D721Med (cell line): ENCODE measurements at regions not wholly inside any gene's neighbourhood (a gene's known extent, or its start where the extent isn't known, plus 50 kb on each side); places are given as distances from the start of the nearest gene placed in this dataset.

Experiments used
- DNase-seq: peaks from one replicate; pipeline ENCODE4 v3.0.0; 2011; ENCODE audit warnings: low spot score; ENCODE audit not compliant: insufficient read length
- FAIRE-seq: peaks from 2 replicates; lab custom pipeline; 2011; peaks lifted over from hg19 to GRCh38; lab: Jason Lieb, UNC
- TF ChIP-seq, protein P1 (sequence below): IDR thresholded peaks from 2 replicates; pipeline ENCODE4 v1.5.1; 2012; ENCODE audit warnings: mild to moderate bottlenecking, control low read depth; ENCODE audit not compliant: insufficient read depth; ENCODE audit errors: missing control alignments

DNA sequence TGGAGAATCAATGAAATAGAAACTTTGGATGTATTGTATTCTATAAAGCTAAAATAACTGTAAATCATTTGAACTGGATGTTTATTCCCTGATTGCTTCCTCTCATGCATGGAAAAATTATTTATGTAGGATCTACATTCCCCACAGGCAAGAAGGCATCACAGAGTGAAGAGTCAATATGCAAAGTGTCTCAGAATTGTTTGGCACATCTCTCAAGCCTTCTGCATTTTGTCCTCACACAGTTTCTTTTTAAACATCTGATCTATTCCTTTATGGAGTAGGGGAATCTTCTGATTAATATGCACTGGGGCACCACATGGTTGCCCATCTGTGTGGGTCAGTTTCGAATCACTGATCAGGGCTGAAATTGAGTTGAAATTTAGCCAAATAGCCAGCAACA, 465.4 kb downstream of the ZNF804A start:
- FAIRE-seq (no peak), DNase-seq (no peak)
- TF ChIP-seq, protein P1, sequence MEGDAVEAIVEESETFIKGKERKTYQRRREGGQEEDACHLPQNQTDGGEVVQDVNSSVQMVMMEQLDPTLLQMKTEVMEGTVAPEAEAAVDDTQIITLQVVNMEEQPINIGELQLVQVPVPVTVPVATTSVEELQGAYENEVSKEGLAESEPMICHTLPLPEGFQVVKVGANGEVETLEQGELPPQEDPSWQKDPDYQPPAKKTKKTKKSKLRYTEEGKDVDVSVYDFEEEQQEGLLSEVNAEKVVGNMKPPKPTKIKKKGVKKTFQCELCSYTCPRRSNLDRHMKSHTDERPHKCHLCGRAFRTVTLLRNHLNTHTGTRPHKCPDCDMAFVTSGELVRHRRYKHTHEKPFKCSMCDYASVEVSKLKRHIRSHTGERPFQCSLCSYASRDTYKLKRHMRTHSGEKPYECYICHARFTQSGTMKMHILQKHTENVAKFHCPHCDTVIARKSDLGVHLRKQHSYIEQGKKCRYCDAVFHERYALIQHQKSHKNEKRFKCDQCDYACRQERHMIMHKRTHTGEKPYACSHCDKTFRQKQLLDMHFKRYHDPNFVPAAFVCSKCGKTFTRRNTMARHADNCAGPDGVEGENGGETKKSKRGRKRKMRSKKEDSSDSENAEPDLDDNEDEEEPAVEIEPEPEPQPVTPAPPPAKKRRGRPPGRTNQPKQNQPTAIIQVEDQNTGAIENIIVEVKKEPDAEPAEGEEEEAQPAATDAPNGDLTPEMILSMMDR, result no peak

DNA sequence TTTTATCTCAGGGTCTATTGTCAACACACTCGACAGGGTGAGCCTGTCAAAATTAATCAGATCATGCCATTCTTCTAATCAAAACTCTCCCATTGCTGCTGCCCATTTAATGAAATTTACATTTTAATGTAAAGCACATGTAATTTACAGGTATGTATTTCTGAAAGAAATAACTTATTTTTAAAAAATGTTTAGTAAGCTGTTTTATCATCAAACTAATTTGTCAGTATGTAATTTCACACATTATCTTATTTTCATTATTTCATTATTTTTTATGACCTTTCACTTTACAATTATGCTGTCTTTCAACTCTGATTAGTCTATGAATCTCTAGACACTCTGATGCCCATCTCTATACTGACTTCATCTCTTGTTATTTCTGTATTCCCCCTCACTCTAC, 467.8 kb downstream of the ZNF804A start:
- DNase-seq (no peak), FAIRE-seq (no peak)
- TF ChIP-seq, protein P1, result no peak

DNA sequence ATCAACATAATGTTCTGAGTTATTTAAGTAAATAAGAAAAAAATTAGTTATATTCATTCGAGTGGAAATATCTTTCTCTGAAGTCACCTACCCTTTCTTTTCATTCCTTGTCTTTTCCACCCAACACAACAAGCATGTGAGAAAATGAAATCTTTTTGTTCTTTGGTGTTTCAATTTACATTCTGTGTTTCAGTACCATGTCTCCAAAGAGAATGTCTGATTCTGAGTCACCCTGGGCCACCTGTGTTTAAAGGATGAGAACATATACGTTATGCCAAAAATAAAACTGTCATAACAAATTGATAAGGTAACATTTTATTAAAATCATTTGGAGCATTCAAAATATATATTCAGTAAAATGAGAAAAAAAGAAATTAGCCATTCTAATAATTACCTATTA, 470.8 kb downstream of the ZNF804A start:
- DNase-seq (no peak), FAIRE-seq (no peak)
- TF ChIP-seq, protein P1, result no peak

DNA sequence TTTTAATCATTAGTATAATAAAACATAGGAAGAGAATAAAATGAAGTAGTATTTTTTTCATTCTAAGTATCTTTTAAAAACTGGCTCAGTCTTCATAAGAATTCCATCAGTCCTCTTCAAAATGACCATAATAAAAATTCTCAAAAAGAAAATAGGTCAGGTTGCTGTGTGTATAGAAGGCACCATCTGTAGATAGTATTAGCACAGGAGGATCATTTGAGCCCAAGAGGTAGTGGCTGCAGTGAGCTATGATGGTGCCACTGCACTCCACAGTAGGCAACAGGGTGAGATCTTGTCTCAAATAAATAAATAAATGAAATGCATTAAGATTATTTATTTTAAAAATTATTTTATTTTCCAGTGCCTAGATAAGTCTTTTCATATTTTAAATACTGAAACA, 475.8 kb downstream of the ZNF804A start:
- TF ChIP-seq, protein P1, result no peak
- FAIRE-seq, result no peak
- DNase-seq, result no peak

DNA sequence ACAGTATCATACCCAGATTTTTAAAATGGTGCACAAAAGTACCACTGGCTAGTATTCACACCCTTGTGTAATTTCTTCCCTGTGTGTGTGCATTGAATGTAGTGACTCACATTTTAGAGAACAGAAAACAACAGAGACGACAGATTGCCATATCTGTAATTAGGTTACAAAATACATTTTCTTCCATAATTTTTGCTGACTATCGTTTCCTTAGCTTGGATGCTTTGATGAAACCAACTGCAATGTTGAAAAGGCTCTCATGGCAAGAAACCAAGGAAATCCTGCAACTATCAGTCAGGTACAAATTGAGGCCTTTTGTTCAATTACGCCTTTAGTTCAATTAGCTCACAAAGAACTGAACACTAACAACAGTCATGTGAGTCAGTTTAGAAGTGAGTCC, 484.4 kb downstream of the ZNF804A start:
- FAIRE-seq (no peak), DNase-seq (no peak)
- TF ChIP-seq, protein P1, result no peak

- FAIRE-seq, result peak; percentile 6
- TF ChIP-seq, protein P1, result peak; percentile 26
- no peak for DNase-seq
Measured at GRCh38 chr2:185108588-185108987, 510.3 kb downstream of the ZNF804A start.

GRCh38 chr2:185127412-185127811, 529.1 kb downstream of the ZNF804A start:
- no peak for DNase-seq
- TF ChIP-seq, protein P1, result no peak

More at GRCh38 chr2:185127412-185127811, 529.1 kb downstream of the ZNF804A start:
- no peak for FAIRE-seq
